Common myeloid progenitor, CD34-positive (primary cell): ENCODE measurements at regions not wholly inside any gene's neighbourhood (a gene's known extent, or its start where the extent isn't known, plus 50 kb on each side); places are given as distances from the start of the nearest gene placed in this dataset.

Source experiments
- CTCF ChIA-PET: fragments of 350-600 bp; sonication (Branson Sonifier 250); formaldehyde crosslinking; loops from one replicate; lab custom pipeline; 2021; ENCODE audit warnings: antibody characterized with exemption; lab: Charles Lee
- POLR2A ChIA-PET: fragments of 350-600 bp; sonication (Branson Sonifier 250); formaldehyde crosslinking; loops from one replicate; lab custom pipeline; 2021; ENCODE audit warnings: antibody characterized with exemption; lab: Charles Lee
- DNase-seq, 3 donors: peaks; one replicate each; pipeline versions ENCODE4 v3.0.0 to v3.0.0-alpha.2; 2013
- H3K27ac ChIP-seq, 2 experiments: 1 replicate in 1 of 2; 2 replicates in 1 of 2; pipeline ENCODE4 v1.7.0; 2013; ENCODE audit warnings: inconsistent platforms in 2 of 2, low read length in 2 of 2, mild to moderate bottlenecking in 2 of 2, low read depth in 1 of 2, moderate library complexity in 1 of 2; ENCODE audit not compliant: severe bottlenecking in 2 of 2, insufficient read depth in 1 of 2, poor library complexity in 1 of 2
- H3K27me3 ChIP-seq, 5 experiments: replicated peaks in 2 of 5; 1 replicate in 3 of 5; 2 replicates in 2 of 5; pipeline versions ENCODE4 v1.6.1 to v1.7.0; 2013; ENCODE audit warnings: low read length in 4 of 5, mild to moderate bottlenecking in 2 of 5, moderate library complexity in 2 of 5, inconsistent platforms in 1 of 5; ENCODE audit not compliant: insufficient read depth in 5 of 5, control insufficient read depth in 4 of 5
- H3K36me3 ChIP-seq, 4 experiments: 1 replicate in 2 of 4; 2 replicates in 2 of 4; pipeline versions ENCODE4 v1.6.1 to v1.7.0; 2013; ENCODE audit warnings: low read length in 3 of 4, control low read depth in 1 of 4, mild to moderate bottlenecking in 1 of 4; ENCODE audit not compliant: control insufficient read depth in 4 of 4, insufficient read depth in 4 of 4
- H3K4me1 ChIP-seq, 4 experiments: 1 replicate in 3 of 4; 2 replicates in 1 of 4; pipeline versions ENCODE4 v1.6.1 to v1.7.1; 2013; ENCODE audit warnings: low read length in 3 of 4, mild to moderate bottlenecking in 3 of 4, control low read depth in 1 of 4, inconsistent platforms in 1 of 4, moderate library complexity in 1 of 4; ENCODE audit not compliant: control insufficient read depth in 4 of 4, insufficient read depth in 4 of 4; ENCODE audit errors: control extremely low read depth in 1 of 4
- H3K4me3 ChIP-seq, 7 experiments: 1 replicate in 4 of 7; 2 replicates in 3 of 7; pipeline versions ENCODE4 v1.5.1 to v1.7.0; 2013; ENCODE audit warnings: mild to moderate bottlenecking in 7 of 7, low read length in 6 of 7, moderate library complexity in 6 of 7, inconsistent platforms in 2 of 7, low read depth in 2 of 7, control low read depth in 1 of 7; ENCODE audit not compliant: insufficient read depth in 4 of 7, control insufficient read depth in 1 of 7; ENCODE audit errors: extremely low read depth in 1 of 7
- H3K9me3 ChIP-seq, 5 experiments: 1 replicate in 4 of 5; 2 replicates in 1 of 5; pipeline versions ENCODE4 v1.6.1 to v1.7.1; 2013; ENCODE audit warnings: low read length in 4 of 5, mild to moderate bottlenecking in 2 of 5, inconsistent platforms in 1 of 5, low read depth in 1 of 5, moderate library complexity in 1 of 5; ENCODE audit not compliant: control insufficient read depth in 4 of 5, insufficient read depth in 2 of 5; ENCODE audit errors: control extremely low read depth in 1 of 5
- WGBS: methylation state at CpG from one replicate; pipeline ENCODE4 v1.1.5; 2013; ENCODE audit not compliant: insufficient coverage; 5-methylcytosine and 5-hydroxymethylcytosine counted together

- 53% methylated on average over 5 of the region's 5 CpGs for WGBS
- CTCF ChIA-PET, result no interaction called here
Observed at GRCh38 chr15:29526802-29527201, 257.2 kb upstream of the NSMCE3 start.

GRCh38 chr15:29522373-29523276, 253.0 kb upstream of the NSMCE3 start:
- Histone ChIP-seq H3K27me3 (peaks cover 0 to 1% (median 0%) of the 10 kb centered on the region in 5 experiments), H3K4me3 (no peak overlapping the region), H3K27ac (no peak overlapping the region), H3K36me3 (no peaks in the 10 kb centered on the region), H3K9me3 (peaks cover 0 to 4% (median 3%) of the 10 kb centered on the region in 5 experiments), H3K4me1 (no peaks in the 10 kb centered on the region)
- POLR2A ChIA-PET, result no interaction called here
- CTCF ChIA-PET, result no interaction called here
- 71% methylated on average over 7 of the region's 7 CpGs for WGBS
- no peak for DNase-seq

More at GRCh38 chr15:29526802-29527201, 257.2 kb upstream of the NSMCE3 start:
- no peaks in the 10 kb centered on the region for H3K9me3 ChIP-seq
- no peaks in the 10 kb centered on the region for H3K36me3 ChIP-seq
- POLR2A ChIA-PET, result no interaction called here
- no peak overlapping the region for H3K4me3 ChIP-seq
- H3K27me3 ChIP-seq, result no peaks in the 10 kb centered on the region
- no peaks in the 10 kb centered on the region for H3K4me1 ChIP-seq
- no peak for DNase-seq
- H3K27ac ChIP-seq, result no peak overlapping the region

- Histone ChIP-seq H3K9me3 (peaks cover 0 to 4% (median 3%) of the 10 kb centered on the region in 5 experiments), H3K4me3 (no peak overlapping the region), H3K27me3 (peaks cover 0 to 1% (median 0%) of the 10 kb centered on the region in 5 experiments), H3K4me1 (no peaks in the 10 kb centered on the region), H3K27ac (no peak overlapping the region), H3K36me3 (no peaks in the 10 kb centered on the region)
- ChIA-PET POLR2A (no interaction called here), CTCF (no interaction called here)
- WGBS, result 67% methylated on average over 1 of the region's 4 CpGs
- DNase-seq, result no peak
Observed at GRCh38 chr15:29518442-29518841, 248.8 kb upstream of the NSMCE3 start.

- 100% methylated on average over 2 of the region's 4 CpGs for WGBS
Observed at GRCh38 chr15:29517829-29518228, 248.2 kb upstream of the NSMCE3 start.

DNA sequence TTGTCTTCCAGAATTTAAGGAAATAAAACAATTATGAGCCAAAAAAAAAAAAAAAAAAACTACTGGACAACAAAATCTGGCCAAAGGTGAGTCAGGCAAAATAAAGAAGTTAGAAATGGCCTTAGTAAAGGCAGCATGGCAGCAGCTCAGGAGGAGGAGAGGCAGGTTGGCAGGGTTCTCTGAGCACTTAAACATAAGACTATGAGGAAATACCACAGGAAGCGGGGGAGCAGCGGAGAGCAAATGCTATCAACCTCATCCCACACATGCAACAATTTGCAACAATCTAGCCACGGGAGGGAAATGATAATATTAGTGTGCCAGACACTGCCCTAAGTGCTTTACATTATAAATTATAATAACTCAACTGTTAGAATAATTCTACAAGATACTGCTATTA, 247.3 kb upstream of the NSMCE3 start:
- peaks cover 0 to 4% (median 3%) of the 10 kb centered on the region in 5 experiments for H3K9me3 ChIP-seq
- H3K36me3 ChIP-seq, result no peaks in the 10 kb centered on the region
- CTCF ChIA-PET, result no interaction called here
- peaks cover 0 to 1% (median 0%) of the 10 kb centered on the region in 5 experiments for H3K27me3 ChIP-seq
- no peak for DNase-seq
- no peak overlapping the region for H3K27ac ChIP-seq
- no CpG with 5 or more reads among the region's 3 CpGs for WGBS
- POLR2A ChIA-PET, result no interaction called here
- H3K4me1 ChIP-seq, result no peaks in the 10 kb centered on the region
- H3K4me3 ChIP-seq, result no peak overlapping the region

More at GRCh38 chr15:29517829-29518228, 248.2 kb upstream of the NSMCE3 start:
- ChIA-PET CTCF (no interaction called here), POLR2A (no interaction called here)
- no peaks in the 10 kb centered on the region for H3K36me3 ChIP-seq
- no peak overlapping the region for H3K27ac ChIP-seq
- no peak for DNase-seq
- peaks cover 0 to 1% (median 0%) of the 10 kb centered on the region in 5 experiments for H3K27me3 ChIP-seq
- no peaks in the 10 kb centered on the region for H3K4me1 ChIP-seq
- peaks cover 0 to 4% (median 3%) of the 10 kb centered on the region in 5 experiments for H3K9me3 ChIP-seq
- no peak overlapping the region for H3K4me3 ChIP-seq

GRCh38 chr15:29514926-29515325, 245.3 kb upstream of the NSMCE3 start:
- Histone ChIP-seq H3K4me1 (no peaks in the 10 kb centered on the region), H3K27ac (no peak overlapping the region), H3K27me3 (peaks cover 0 to 1% (median 0%) of the 10 kb centered on the region in 5 experiments), H3K9me3 (peaks cover 0 to 4% (median 2%) of the 10 kb centered on the region in 5 experiments), H3K36me3 (no peaks in the 10 kb centered on the region), H3K4me3 (no peak overlapping the region)
- ChIA-PET POLR2A (no interaction called here), CTCF (no interaction called here)
- WGBS, result 96% methylated on average over 3 of the region's 4 CpGs
- DNase-seq, result no peak

- POLR2A ChIA-PET, result no interaction called here
Observed at GRCh38 chr15:29511663-29512062, 242.0 kb upstream of the NSMCE3 start.

More at GRCh38 chr15:29511663-29512062, 242.0 kb upstream of the NSMCE3 start:
- DNase-seq, result no peak
- no peak overlapping the region for H3K4me3 ChIP-seq
- CTCF ChIA-PET, result no interaction called here
- 83% methylated on average over 1 of the region's 4 CpGs for WGBS
- no peaks in the 10 kb centered on the region for H3K27me3 ChIP-seq
- H3K27ac ChIP-seq, result no peak overlapping the region
- no peaks in the 10 kb centered on the region for H3K4me1 ChIP-seq
- no peaks in the 10 kb centered on the region for H3K36me3 ChIP-seq
- H3K9me3 ChIP-seq, result peaks cover 0 to 1% (median 0%) of the 10 kb centered on the region in 5 experiments
